Neural cell (in vitro differentiated cells): ENCODE measurements at regions not wholly inside any gene's neighbourhood (a gene's known extent, or its start where the extent isn't known, plus 50 kb on each side); places are given as distances from the start of the nearest gene placed in this dataset.

Experiments used
- EP300 ChIP-seq: fragments of 450-650 bp; conservative IDR thresholded peaks from 2 replicates; pipeline ENCODE4 v1.6.1; 2014; ENCODE audit warnings: antibody characterized with exemption, mild to moderate bottlenecking, moderate library complexity; ENCODE audit not compliant: poor library complexity, severe bottlenecking
- MXI1 ChIP-seq: fragments of 450-650 bp; conservative IDR thresholded peaks from 2 replicates; pipeline ENCODE4 v1.6.1; 2014; ENCODE audit warnings: antibody characterized with exemption, mild to moderate bottlenecking; ENCODE audit not compliant: poor library complexity, severe bottlenecking

GRCh38 chr6:117072781-117073180 lies 192.6 kb upstream of the VGLL2 start:
- TF ChIP-seq EP300 (no peak), MXI1 (no peak)
